ENCODE measurements at regions not wholly inside any gene's neighbourhood (a gene's known extent, or its start where the extent isn't known, plus 50 kb on each side); places are given as distances from the start of the nearest gene placed in this dataset.
"Not testable (repeated sequence)": the region's sequence is repeated elsewhere in the genome, so short reads cannot be mapped to it uniquely, and the experiment has no call there.

GRCh38 chr2:145906354-145906753 is 1386.4 kb upstream of the ZEB2 start:
- no peak overlapping the region for H3K4me3 ChIP-seq (ENCODE audit: control insufficient read depth, low read depth, low read length)
- TF ChIP-seq CTCF (IDR thresholded peaks at IDR 0.05; ENCODE audit: control insufficient read depth, insufficient read depth, low read depth, low read length, missing control alignments): no peak
- DNase-seq (ENCODE audit: low read depth): no peak

GRCh38 chr2:145905371-145905770 is 1385.5 kb upstream of the ZEB2 start:
- TF ChIP-seq CTCF (IDR thresholded peaks at IDR 0.05; ENCODE audit: control insufficient read depth, insufficient read depth, low read depth, low read length, missing control alignments): no peak
- no peak overlapping the region for H3K4me3 ChIP-seq (ENCODE audit: control insufficient read depth, low read depth, low read length)
- DNase-seq (ENCODE audit: low read depth): no peak

DNA sequence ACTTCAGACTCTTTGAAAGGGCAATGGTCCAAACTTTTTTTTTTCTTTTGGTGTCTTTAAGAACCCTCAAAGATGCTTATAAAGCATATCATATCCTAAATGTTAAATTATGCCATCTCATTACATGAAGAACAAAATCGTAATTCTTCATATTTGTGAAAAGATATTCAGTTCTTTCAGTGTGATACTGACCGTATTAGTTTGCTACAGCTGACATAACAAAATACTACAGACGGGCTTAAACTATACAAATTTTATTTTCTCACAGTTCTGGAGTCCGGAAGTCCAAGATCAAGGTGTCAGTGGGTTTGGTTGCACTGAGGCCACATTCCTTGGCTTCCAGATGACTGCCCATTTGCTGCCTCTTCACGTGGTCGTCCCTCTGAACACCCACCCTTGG is 1377.2 kb upstream of the ZEB2 start:
- TF ChIP-seq CTCF (IDR thresholded peaks at IDR 0.05; ENCODE audit: control insufficient read depth, insufficient read depth, low read depth, low read length, missing control alignments): no peak
- no peak overlapping the region for H3K4me3 ChIP-seq (ENCODE audit: control insufficient read depth, low read depth, low read length)
- no peak for DNase-seq (ENCODE audit: low read depth)

- H3K4me3 ChIP-seq (ENCODE audit: control insufficient read depth, low read depth, low read length): no peak overlapping the region
- DNase-seq (ENCODE audit: low read depth): no peak
- no peak for TF ChIP-seq CTCF (IDR thresholded peaks at IDR 0.05; ENCODE audit: control insufficient read depth, insufficient read depth, low read depth, low read length, missing control alignments)
Measured at GRCh38 chr2:145887915-145888314, 1368.0 kb upstream of the ZEB2 start.

- H3K4me3 ChIP-seq (ENCODE audit: control insufficient read depth, low read depth, low read length); DNase-seq (ENCODE audit: low read depth): not testable (repeated sequence)
Measured at GRCh38 chr2:145880997-145881396, 1361.1 kb upstream of the ZEB2 start.

GRCh38 chr2:145875016-145875415 is 1355.1 kb upstream of the ZEB2 start:
- H3K4me3 ChIP-seq (ENCODE audit: control insufficient read depth, low read depth, low read length): no peak overlapping the region
- DNase-seq (ENCODE audit: low read depth): no peak
- TF ChIP-seq CTCF (IDR thresholded peaks at IDR 0.05; ENCODE audit: control insufficient read depth, insufficient read depth, low read depth, low read length, missing control alignments): no peak

DNA sequence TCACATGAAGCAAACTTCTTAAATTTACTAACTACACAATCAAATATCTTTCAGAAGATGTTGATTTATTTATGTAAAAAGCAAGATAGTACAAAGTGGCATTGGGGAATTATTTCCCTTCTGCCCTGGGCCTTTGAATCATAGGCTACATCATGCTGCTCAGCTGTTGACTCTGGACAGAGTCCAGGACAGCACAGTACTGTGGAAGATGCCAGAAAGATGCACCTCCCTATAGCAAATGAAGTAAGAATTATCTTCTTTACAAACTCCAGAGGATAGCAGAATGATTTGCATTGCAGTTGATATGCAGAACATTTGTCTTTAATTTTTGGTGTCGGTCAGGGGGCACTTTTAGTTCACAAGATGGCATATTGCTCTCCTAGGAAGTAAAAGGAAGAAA is 1354.5 kb upstream of the ZEB2 start:
- TF ChIP-seq CTCF (IDR thresholded peaks at IDR 0.05; ENCODE audit: control insufficient read depth, insufficient read depth, low read depth, low read length, missing control alignments): no peak
- DNase-seq (ENCODE audit: low read depth): peak; percentile 20
- H3K4me3 ChIP-seq (ENCODE audit: control insufficient read depth, low read depth, low read length): no peak overlapping the region
